ENCODE measurements at regions not wholly inside any gene's neighbourhood (a gene's known extent, or its start where the extent isn't known, plus 50 kb on each side); places are given as distances from the start of the nearest gene placed in this dataset.

GRCh38 chr10:83195021-83195420, 944.3 kb upstream of the GHITM start:
- H3K9me3 ChIP-seq (ENCODE audit: insufficient read depth, low read length), result no peaks in the 10 kb centered on the region
- no peak overlapping the region for H3K4me3 ChIP-seq (ENCODE audit: low read length)
- no peak overlapping the region for H3K9ac ChIP-seq (ENCODE audit: low read length)
- H4K20me1 ChIP-seq (ENCODE audit: insufficient read depth, low read length), result no peaks in the 10 kb centered on the region
- no peak overlapping the region for H2AFZ ChIP-seq (ENCODE audit: low read depth, low read length)
- H3K27ac ChIP-seq (ENCODE audit: low read length), result no peak overlapping the region
- H3K36me3 ChIP-seq (replicated peaks; ENCODE audit: low read depth, low read length), result no peaks in the 10 kb centered on the region
- H3K79me2 ChIP-seq (ENCODE audit: low read length), result no peaks in the 10 kb centered on the region
- no peak overlapping the region for H3K4me2 ChIP-seq (ENCODE audit: low read length)
- TF ChIP-seq EZH2phosphoT487 (IDR thresholded peaks at IDR 0.05; ENCODE audit: low read depth), result no peak
- no peak for TF ChIP-seq CTCF (IDR thresholded peaks at IDR 0.05; ENCODE audit: low read depth, low read length)
- H3K4me1 ChIP-seq (ENCODE audit: low read length), result no peaks in the 10 kb centered on the region
- no peaks in the 10 kb centered on the region for H3K27me3 ChIP-seq (ENCODE audit: low read depth, low read length)

GRCh38 chr10:83199374-83199773, 939.9 kb upstream of the GHITM start:
- no peak overlapping the region for H3K9ac ChIP-seq (ENCODE audit: low read length)
- H3K4me2 ChIP-seq (ENCODE audit: low read length), result no peak overlapping the region
- H4K20me1 ChIP-seq (ENCODE audit: insufficient read depth, low read length), result no peaks in the 10 kb centered on the region
- TF ChIP-seq CTCF (IDR thresholded peaks at IDR 0.05; ENCODE audit: low read depth, low read length) (no peak), EZH2phosphoT487 (IDR thresholded peaks at IDR 0.05; ENCODE audit: low read depth) (no peak)
- no peak overlapping the region for H3K27ac ChIP-seq (ENCODE audit: low read length)
- H3K9me3 ChIP-seq (ENCODE audit: insufficient read depth, low read length), result no peaks in the 10 kb centered on the region
- no peaks in the 10 kb centered on the region for H3K36me3 ChIP-seq (replicated peaks; ENCODE audit: low read depth, low read length)
- no peaks in the 10 kb centered on the region for H3K79me2 ChIP-seq (ENCODE audit: low read length)
- no peak overlapping the region for H3K4me3 ChIP-seq (ENCODE audit: low read length)
- no peaks in the 10 kb centered on the region for H3K27me3 ChIP-seq (ENCODE audit: low read depth, low read length)
- H2AFZ ChIP-seq (ENCODE audit: low read depth, low read length), result no peak overlapping the region
- H3K4me1 ChIP-seq (ENCODE audit: low read length), result no peaks in the 10 kb centered on the region

DNA sequence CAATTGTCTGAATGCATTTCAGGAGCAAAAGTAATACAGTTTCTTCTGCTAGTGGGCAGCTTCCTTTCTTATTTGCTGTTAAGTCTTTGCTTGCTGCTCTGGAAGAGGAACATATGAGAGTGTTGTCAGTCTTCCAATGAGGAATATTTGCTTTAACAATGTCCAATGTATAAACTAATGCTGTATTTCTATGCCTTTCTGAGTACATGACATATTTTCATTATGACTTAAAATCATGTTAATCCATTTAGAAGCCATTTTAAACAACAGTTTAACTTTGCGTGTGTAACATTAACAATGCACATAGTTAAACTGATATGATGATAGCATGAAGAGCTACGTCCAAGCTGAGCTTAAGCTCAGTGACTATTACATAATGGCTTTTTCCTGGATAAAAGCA, 933.4 kb upstream of the GHITM start:
- Histone ChIP-seq H3K27ac (ENCODE audit: low read length) (no peak overlapping the region), H3K9ac (ENCODE audit: low read length) (no peak overlapping the region), H2AFZ (ENCODE audit: low read depth, low read length) (no peak overlapping the region), H3K36me3 (replicated peaks; ENCODE audit: low read depth, low read length) (no peaks in the 10 kb centered on the region), H3K4me3 (ENCODE audit: low read length) (no peak overlapping the region), H3K4me1 (ENCODE audit: low read length) (no peaks in the 10 kb centered on the region), H3K4me2 (ENCODE audit: low read length) (no peak overlapping the region), H4K20me1 (ENCODE audit: insufficient read depth, low read length) (no peaks in the 10 kb centered on the region), H3K9me3 (ENCODE audit: insufficient read depth, low read length) (no peaks in the 10 kb centered on the region), H3K27me3 (ENCODE audit: low read depth, low read length) (no peaks in the 10 kb centered on the region), H3K79me2 (ENCODE audit: low read length) (no peaks in the 10 kb centered on the region)
- TF ChIP-seq CTCF (IDR thresholded peaks at IDR 0.05; ENCODE audit: low read depth, low read length), result no peak
- no peak for TF ChIP-seq EZH2phosphoT487 (IDR thresholded peaks at IDR 0.05; ENCODE audit: low read depth)

- H3K4me2 ChIP-seq (ENCODE audit: low read length), result no peak overlapping the region
- TF ChIP-seq EZH2phosphoT487 (IDR thresholded peaks at IDR 0.05; ENCODE audit: low read depth), result no peak
- TF ChIP-seq CTCF (IDR thresholded peaks at IDR 0.05; ENCODE audit: low read depth, low read length), result no peak
- no peak overlapping the region for H3K27ac ChIP-seq (ENCODE audit: low read length)
- no peaks in the 10 kb centered on the region for H3K79me2 ChIP-seq (ENCODE audit: low read length)
- no peaks in the 10 kb centered on the region for H4K20me1 ChIP-seq (ENCODE audit: insufficient read depth, low read length)
- no peak overlapping the region for H2AFZ ChIP-seq (ENCODE audit: low read depth, low read length)
- H3K4me3 ChIP-seq (ENCODE audit: low read length), result no peak overlapping the region
- H3K4me1 ChIP-seq (ENCODE audit: low read length), result no peaks in the 10 kb centered on the region
- no peaks in the 10 kb centered on the region for H3K27me3 ChIP-seq (ENCODE audit: low read depth, low read length)
- H3K9ac ChIP-seq (ENCODE audit: low read length), result no peak overlapping the region
- H3K9me3 ChIP-seq (ENCODE audit: insufficient read depth, low read length), result no peaks in the 10 kb centered on the region
- H3K36me3 ChIP-seq (replicated peaks; ENCODE audit: low read depth, low read length), result no peaks in the 10 kb centered on the region
These were observed 926.5 kb upstream of the GHITM start for GRCh38 chr10:83212632-83213334.
